H9 (cell line): ENCODE measurements at regions not wholly inside any gene's neighbourhood (a gene's known extent, or its start where the extent isn't known, plus 50 kb on each side); places are given as distances from the start of the nearest gene placed in this dataset.

Experiments
- DNase-seq: peaks from one replicate; pipeline ENCODE4 v3.0.0-alpha.2; 2017
- H2AFZ ChIP-seq: one replicate; pipeline ENCODE4 v1.6.1; 2013; ENCODE audit warnings: mild to moderate bottlenecking, low read length, control low read depth, moderate library complexity
- H2AK5ac ChIP-seq: 2 replicates; pipeline ENCODE4 v1.6.1; 2013; ENCODE audit warnings: low read length, control low read depth, mixed read lengths; ENCODE audit not compliant: insufficient read length
- H2BK120ac ChIP-seq: one replicate; pipeline ENCODE4 v1.6.1; 2013; ENCODE audit warnings: low read depth, mild to moderate bottlenecking, low read length, control low read depth, inconsistent platforms; ENCODE audit not compliant: poor library complexity, severe bottlenecking
- H2BK12ac ChIP-seq: 2 replicates; pipeline ENCODE4 v1.6.1; 2013; ENCODE audit warnings: low read length, control low read depth, mixed read lengths, low read depth; ENCODE audit not compliant: insufficient read length
- H2BK15ac ChIP-seq: 2 replicates; pipeline ENCODE4 v1.6.1; 2013; ENCODE audit warnings: low read depth, low read length, control low read depth
- H2BK20ac ChIP-seq: one replicate; pipeline ENCODE4 v1.6.1; 2013; ENCODE audit warnings: low read depth, mild to moderate bottlenecking, low read length, control low read depth, inconsistent platforms; ENCODE audit not compliant: poor library complexity, severe bottlenecking
- H2BK5ac ChIP-seq: 2 replicates; pipeline ENCODE4 v1.6.1; 2013; ENCODE audit warnings: low read length, control low read depth, mixed read lengths; ENCODE audit not compliant: insufficient read length
- H3K14ac ChIP-seq: 2 replicates; pipeline ENCODE4 v1.6.1; 2013; ENCODE audit warnings: low read length, control low read depth; ENCODE audit not compliant: insufficient read depth
- H3K18ac ChIP-seq: 2 replicates; pipeline ENCODE4 v1.6.1; 2013; ENCODE audit warnings: low read depth, mild to moderate bottlenecking, mixed read lengths, low read length, control low read depth; ENCODE audit not compliant: insufficient read length
- H3K23ac ChIP-seq: 2 replicates; pipeline ENCODE4 v1.6.1; 2013; ENCODE audit warnings: low read length, control low read depth, mixed read lengths, low read depth; ENCODE audit not compliant: insufficient read length
- H3K23me2 ChIP-seq: 2 replicates; pipeline ENCODE4 v1.6.1; 2013; ENCODE audit warnings: low read depth, mild to moderate bottlenecking, mixed read lengths, low read length, control low read depth; ENCODE audit not compliant: insufficient read length, poor library complexity, severe bottlenecking
- H3K27ac ChIP-seq: 2 replicates; pipeline ENCODE4 v1.5.1; 2013; ENCODE audit warnings: low read length, control low read depth, mixed read lengths, low read depth; ENCODE audit not compliant: insufficient read length
- H3K27me3 ChIP-seq: 2 replicates; pipeline ENCODE4 v1.6.1; 2013; ENCODE audit warnings: low read length, control low read depth, inconsistent platforms; ENCODE audit not compliant: insufficient read depth
- H3K4ac ChIP-seq: 2 replicates; pipeline ENCODE4 v1.6.1; 2013; ENCODE audit warnings: low read depth, mild to moderate bottlenecking, control low read depth, inconsistent platforms, low read length, moderate library complexity
- H3K4me1 ChIP-seq: 2 replicates; pipeline ENCODE4 v1.6.1; 2013; ENCODE audit warnings: low read length, control low read depth, inconsistent platforms; ENCODE audit not compliant: insufficient read depth
- H3K4me2 ChIP-seq: 2 replicates; pipeline ENCODE4 v1.6.1; 2013; ENCODE audit warnings: low read length, control low read depth, mixed read lengths; ENCODE audit not compliant: insufficient read length, insufficient read depth
- H3K56ac ChIP-seq: 2 replicates; pipeline ENCODE4 v1.6.1; 2013; ENCODE audit warnings: low read depth, mild to moderate bottlenecking, mixed read lengths, low read length, control low read depth; ENCODE audit not compliant: insufficient read length
- H3K79me1 ChIP-seq: 2 replicates; pipeline ENCODE4 v1.6.1; 2013; ENCODE audit warnings: low read depth, mild to moderate bottlenecking, moderate library complexity, low read length, control low read depth, inconsistent platforms; ENCODE audit not compliant: insufficient read depth, poor library complexity, severe bottlenecking
- H3K79me2 ChIP-seq: 2 replicates; pipeline ENCODE4 v1.6.1; 2013; ENCODE audit warnings: low read length, control low read depth, inconsistent platforms; ENCODE audit not compliant: insufficient read depth
- H3K9ac ChIP-seq: 2 replicates; pipeline ENCODE4 v1.6.1; 2013; ENCODE audit warnings: low read length, control low read depth, mixed read lengths; ENCODE audit not compliant: insufficient read length; ENCODE audit errors: extremely low read depth
- H3K9me3 ChIP-seq: one replicate; pipeline ENCODE4 v1.6.1; 2013; ENCODE audit warnings: low read depth, low read length, inconsistent platforms; ENCODE audit not compliant: control insufficient read depth
- H3T11ph ChIP-seq: one replicate; pipeline ENCODE4 v1.6.1; 2013; ENCODE audit warnings: mild to moderate bottlenecking, low read length, control low read depth, inconsistent platforms
- H4K20me1 ChIP-seq: one replicate; pipeline ENCODE4 v1.6.1; 2013; ENCODE audit not compliant: control insufficient read depth, insufficient read length, insufficient read depth
- H4K5ac ChIP-seq: 2 replicates; pipeline ENCODE4 v1.6.1; 2013; ENCODE audit warnings: low read depth, mild to moderate bottlenecking, mixed read lengths, low read length, control low read depth; ENCODE audit not compliant: insufficient read length
- H4K8ac ChIP-seq: replicated peaks from 2 replicates; pipeline ENCODE4 v1.6.1; 2013; ENCODE audit warnings: low read length, control low read depth, mixed read lengths, low read depth; ENCODE audit not compliant: insufficient read length
- H4K91ac ChIP-seq: 2 replicates; pipeline ENCODE4 v1.6.1; 2013; ENCODE audit warnings: low read depth, mild to moderate bottlenecking, moderate library complexity, mixed read lengths, low read length, control low read depth; ENCODE audit not compliant: insufficient read length
- H3K27ac Mint-ChIP-seq, 3 experiments: 2 replicates in 2 of 3; 3 replicates in 1 of 3; pipeline ENCODE4 v1.8.0; 2020 to 2021; ENCODE audit warnings: mixed read lengths in 3 of 3, mild to moderate bottlenecking in 1 of 3, moderate library complexity in 1 of 3
- H3K27me3 Mint-ChIP-seq: 2 replicates; pipeline ENCODE4 v1.8.0; 2021; ENCODE audit warnings: low read depth, mild to moderate bottlenecking, moderate library complexity, mixed read lengths
- H3K36me3 Mint-ChIP-seq, 3 experiments: 2 replicates in 2 of 3; 3 replicates in 1 of 3; pipeline ENCODE4 v1.8.0; 2020 to 2021; ENCODE audit warnings: low read depth in 3 of 3, mixed read lengths in 3 of 3; ENCODE audit not compliant: insufficient read depth in 1 of 3
- H3K4me1 Mint-ChIP-seq, 2 experiments: 2 replicates each; pipeline ENCODE4 v1.8.0; 2020; ENCODE audit warnings: mixed read lengths in 2 of 2
- H3K4me3 Mint-ChIP-seq, 2 experiments: 2 replicates in 1 of 2; 3 replicates in 1 of 2; pipeline ENCODE4 v1.8.0; 2020 to 2021; ENCODE audit warnings: mild to moderate bottlenecking in 2 of 2, mixed read lengths in 2 of 2, moderate library complexity in 1 of 2
- H3K9me3 Mint-ChIP-seq, 2 experiments: 2 replicates in 1 of 2; 3 replicates in 1 of 2; pipeline ENCODE4 v1.8.0; 2020; ENCODE audit warnings: mild to moderate bottlenecking in 2 of 2, mixed read lengths in 2 of 2, moderate library complexity in 1 of 2
- CTCF ChIP-seq: fragments of 200-600 bp; sonication (generic); conservative IDR thresholded peaks from 3 replicates; pipeline ENCODE4 v1.8.0; 2021; ENCODE audit warnings: antibody characterized with exemption, mild to moderate bottlenecking
- WGBS: extraction: QIAGEN DNeasy Blood & Tissue Kit; methylation state at CpG from one replicate; pipeline ENCODE4 v1.1.7; 2013; ENCODE audit warnings: missing lambda C conversion rate, low lambda C conversion rate, mixed read lengths; ENCODE audit not compliant: insufficient read length; ENCODE audit errors: extremely low coverage; 5-methylcytosine and 5-hydroxymethylcytosine counted together

GRCh38 chr3:124413393-124413792, 316.9 kb upstream of the UMPS start:
- Histone ChIP-seq H3K9me3 (no peaks in the 10 kb centered on the region), H4K8ac (no peak overlapping the region), H3T11ph (no peak overlapping the region), H2AK5ac (no peak overlapping the region), H4K5ac (no peak overlapping the region), H2BK20ac (no peak overlapping the region), H2BK120ac (no peak overlapping the region), H3K56ac (no peak overlapping the region), H2BK15ac (no peak overlapping the region), H3K14ac (no peak overlapping the region), H3K23ac (no peak overlapping the region), H3K4ac (no peak overlapping the region), H3K23me2 (no peaks in the 10 kb centered on the region), H2BK5ac (no peak overlapping the region), H4K91ac (no peak overlapping the region), H2BK12ac (no peak overlapping the region), H3K79me1 (no peaks in the 10 kb centered on the region), H2AFZ (no peak overlapping the region), H3K9ac (no peak overlapping the region), H3K4me2 (no peak overlapping the region), H3K4me1 (no peaks in the 10 kb centered on the region), H3K79me2 (no peaks in the 10 kb centered on the region), H3K27ac (no peak overlapping the region), H4K20me1 (no peaks in the 10 kb centered on the region), H3K18ac (no peak overlapping the region), H3K27me3 (no peaks in the 10 kb centered on the region)
- no peaks in the 10 kb centered on the region for H3K36me3 Mint-ChIP-seq
- DNase-seq = no peak
- peak overlapping the region in 1 of 3 experiments; percentile 13; a peak in 2 of 7 replicates for H3K27ac Mint-ChIP-seq
- no peaks in the 10 kb centered on the region for H3K9me3 Mint-ChIP-seq
- peaks cover 6% of the 10 kb centered on the region in 2 experiments for H3K4me1 Mint-ChIP-seq
- TF ChIP-seq CTCF = no peak
- WGBS = no CpG with 5 or more reads among the region's 9 CpGs
- no peak overlapping the region for H3K4me3 Mint-ChIP-seq
- H3K27me3 Mint-ChIP-seq = no peaks in the 10 kb centered on the region
